H1 (cell line): ENCODE measurements at regions not wholly inside any gene's neighbourhood (a gene's known extent, or its start where the extent isn't known, plus 50 kb on each side); places are given as distances from the start of the nearest gene placed in this dataset.

Experiments
- RAD21 ChIP-seq, 2 experiments: IDR thresholded peaks in 1 of 2; conservative IDR thresholded peaks in 1 of 2; 2 replicates each; pipeline ENCODE4 v1.6.1; 2011; ENCODE audit warnings: low read depth in 2 of 2, low read length in 2 of 2, improper control_type of control experiment in 1 of 2, inconsistent platforms in 1 of 2, mild to moderate bottlenecking in 1 of 2, moderate library complexity in 1 of 2

DNA sequence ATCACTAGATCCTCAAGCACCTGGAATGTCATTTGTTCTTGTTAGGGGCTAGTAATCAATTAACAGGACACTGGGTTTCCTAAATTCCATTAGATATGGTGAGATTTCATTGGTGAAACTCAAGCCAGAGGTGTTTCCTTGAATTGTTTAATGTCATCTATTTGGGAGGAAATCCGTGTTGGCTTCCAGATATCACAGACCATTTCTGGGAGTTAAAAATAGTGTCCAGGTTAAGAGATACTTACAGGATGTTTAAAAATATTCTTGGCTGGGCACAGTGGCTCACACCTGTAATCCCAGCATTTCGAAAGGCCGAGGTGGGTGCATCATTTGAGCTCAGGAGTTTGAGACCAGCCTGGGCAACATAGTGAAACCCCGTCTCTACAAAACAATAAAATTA, 688.3 kb upstream of the WWC1 start (continued):
- TF ChIP-seq RAD21 (IDR thresholded peaks at IDR 0.05 in 1 of 2, conservative IDR thresholded peaks at IDR 0.05 in 1 of 2; ENCODE audit: low read depth in 2 of 2, low read length in 2 of 2), result no peak
